KOPT-K1 (cell line): ENCODE measurements at regions not wholly inside any gene's neighbourhood (a gene's known extent, or its start where the extent isn't known, plus 50 kb on each side); places are given as distances from the start of the nearest gene placed in this dataset.
"Not testable (repeated sequence)": the region's sequence is repeated elsewhere in the genome, so short reads cannot be mapped to it uniquely, and the experiment has no call there.

Experiments used
- H3K27ac ChIP-seq: fragments of 200-600 bp; sonication (generic); 2 replicates; pipeline ENCODE4 v1.5.1; 2016; ENCODE audit warnings: antibody characterized with exemption, mild to moderate bottlenecking, low read depth, low read length; ENCODE audit not compliant: poor library complexity, severe bottlenecking
- H3K36me3 ChIP-seq: fragments of 200-600 bp; sonication (generic); 2 replicates; pipeline ENCODE4 v1.5.1; 2017; ENCODE audit warnings: antibody characterized with exemption, mild to moderate bottlenecking, low read length, moderate library complexity; ENCODE audit not compliant: insufficient read depth
- H3K9me3 ChIP-seq: fragments of 200-600 bp; sonication (generic); 2 replicates; pipeline ENCODE4 v1.5.1; 2017; ENCODE audit warnings: antibody characterized with exemption, low read length, mild to moderate bottlenecking; ENCODE audit not compliant: insufficient read depth, poor library complexity, severe bottlenecking

DNA sequence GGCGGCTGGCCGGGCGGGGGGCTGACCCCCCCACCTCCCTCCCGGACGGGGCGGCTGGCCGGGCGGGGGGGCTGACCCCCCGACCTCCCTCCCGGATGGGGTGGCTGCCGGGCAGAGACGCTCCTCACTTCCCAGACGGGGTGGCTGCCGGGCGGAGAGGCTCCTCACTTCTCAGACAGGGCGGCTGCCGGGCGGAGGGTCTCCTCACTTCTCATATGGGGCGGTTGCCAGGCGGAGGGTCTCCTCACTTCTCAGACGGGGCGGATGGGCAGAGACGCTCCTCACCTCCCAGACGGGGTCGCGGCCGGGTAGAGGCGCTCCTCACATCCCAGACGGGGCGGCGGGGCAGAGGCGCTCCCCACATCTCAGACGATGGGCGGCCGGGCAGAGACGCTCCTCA, 1025.2 kb upstream of the SEMA6A start:
- H3K9me3 ChIP-seq, H3K36me3 ChIP-seq: not testable (repeated sequence)

DNA sequence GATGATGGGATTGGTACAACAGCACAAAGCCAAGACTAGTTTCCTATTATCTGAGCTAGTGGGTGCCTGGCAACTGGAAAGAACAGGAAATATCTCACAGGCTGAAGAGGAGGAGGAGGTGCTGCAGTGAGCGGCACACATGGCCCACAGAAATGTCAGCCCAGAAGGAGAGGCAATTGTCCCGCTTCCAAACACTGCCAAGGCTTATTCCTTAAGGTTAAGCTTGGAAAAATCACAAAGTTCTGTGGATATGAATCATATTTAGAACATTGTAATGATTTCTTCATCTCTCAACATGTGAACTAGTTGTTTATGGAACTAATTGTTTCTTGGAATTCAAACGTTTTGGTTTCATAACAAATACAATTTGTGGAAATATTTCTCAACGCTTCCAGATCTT, 1019.5 kb upstream of the SEMA6A start:
- H3K9me3 ChIP-seq, result no peaks in the 10 kb centered on the region
- H3K27ac ChIP-seq, result no peak overlapping the region
- no peaks in the 10 kb centered on the region for H3K36me3 ChIP-seq

More for the DNA sequence above, 1025.2 kb upstream of the SEMA6A start:
- H3K27ac ChIP-seq, result not testable (repeated sequence)

DNA sequence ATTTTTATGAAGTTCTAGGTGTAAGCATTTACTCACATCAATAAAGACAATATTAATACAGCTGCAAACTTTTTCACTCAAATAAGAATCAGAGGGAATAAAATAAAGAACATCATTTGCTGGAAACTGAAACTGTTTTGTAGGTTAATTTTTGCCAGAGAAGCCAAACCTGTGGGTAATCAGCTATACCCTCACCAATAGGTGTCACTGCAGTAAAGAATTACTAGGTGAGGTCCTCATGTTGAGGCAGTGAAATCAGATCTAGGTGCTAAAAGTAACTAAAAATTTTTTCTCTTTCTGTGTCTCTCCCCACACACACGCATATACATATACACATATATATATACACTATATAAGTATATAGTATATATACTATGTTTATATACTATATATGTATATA, 1016.3 kb upstream of the SEMA6A start:
- no peaks in the 10 kb centered on the region for H3K36me3 ChIP-seq
- H3K9me3 ChIP-seq, result no peaks in the 10 kb centered on the region
- no peak overlapping the region for H3K27ac ChIP-seq

GRCh38 chr5:117588611-117589010, 1014.0 kb upstream of the SEMA6A start:
- Histone ChIP-seq H3K9me3 (no peaks in the 10 kb centered on the region), H3K36me3 (no peaks in the 10 kb centered on the region), H3K27ac (no peak overlapping the region)

DNA sequence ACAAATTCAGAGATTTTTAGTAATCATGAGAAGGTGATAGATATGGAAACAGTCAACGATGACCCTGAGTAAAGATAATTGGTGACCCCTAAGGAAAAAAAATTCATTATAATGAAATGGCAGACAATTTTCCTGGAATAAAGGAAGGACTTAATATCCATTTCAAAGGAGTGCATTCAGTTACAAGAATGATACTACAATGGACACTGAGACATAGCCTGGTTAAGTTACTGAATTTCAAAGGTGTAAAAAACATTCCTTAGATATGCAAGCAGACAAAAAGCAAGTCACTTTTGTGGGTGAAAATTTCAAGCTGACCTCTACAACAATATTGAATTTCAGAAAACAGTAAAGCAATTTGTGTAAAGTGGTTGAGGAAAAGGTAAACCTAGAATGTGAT, 1012.5 kb upstream of the SEMA6A start:
- H3K27ac ChIP-seq, result no peak overlapping the region
- no peaks in the 10 kb centered on the region for H3K9me3 ChIP-seq
- no peaks in the 10 kb centered on the region for H3K36me3 ChIP-seq

DNA sequence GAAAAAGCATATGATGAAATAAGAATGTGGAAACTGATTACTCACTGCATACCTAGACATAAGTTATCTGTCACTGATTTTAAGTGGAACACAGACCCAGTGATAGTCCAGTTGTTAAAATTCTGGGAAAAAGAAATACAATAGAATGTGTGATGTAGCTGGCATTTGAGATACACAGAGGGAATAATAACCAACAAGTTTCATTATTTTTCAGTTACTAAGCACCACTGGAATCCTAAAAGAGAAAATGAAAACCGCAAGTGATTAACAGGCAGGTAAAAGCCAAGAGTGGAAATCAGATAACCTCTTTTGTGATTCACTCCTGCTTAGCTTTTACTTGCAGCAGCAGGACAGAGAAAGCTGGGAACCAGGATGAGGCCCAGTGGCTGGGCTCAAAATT, 994.0 kb upstream of the SEMA6A start:
- H3K36me3 ChIP-seq, result no peaks in the 10 kb centered on the region
- H3K9me3 ChIP-seq, result no peaks in the 10 kb centered on the region
- H3K27ac ChIP-seq, result no peak overlapping the region

GRCh38 chr5:117568126-117568525, 993.5 kb upstream of the SEMA6A start:
- Histone ChIP-seq H3K27ac (no peak overlapping the region), H3K36me3 (no peaks in the 10 kb centered on the region), H3K9me3 (no peaks in the 10 kb centered on the region)

- Histone ChIP-seq H3K27ac (no peak overlapping the region), H3K36me3 (no peaks in the 10 kb centered on the region), H3K9me3 (no peaks in the 10 kb centered on the region)
These were observed 988.0 kb upstream of the SEMA6A start for GRCh38 chr5:117562647-117563046.

DNA sequence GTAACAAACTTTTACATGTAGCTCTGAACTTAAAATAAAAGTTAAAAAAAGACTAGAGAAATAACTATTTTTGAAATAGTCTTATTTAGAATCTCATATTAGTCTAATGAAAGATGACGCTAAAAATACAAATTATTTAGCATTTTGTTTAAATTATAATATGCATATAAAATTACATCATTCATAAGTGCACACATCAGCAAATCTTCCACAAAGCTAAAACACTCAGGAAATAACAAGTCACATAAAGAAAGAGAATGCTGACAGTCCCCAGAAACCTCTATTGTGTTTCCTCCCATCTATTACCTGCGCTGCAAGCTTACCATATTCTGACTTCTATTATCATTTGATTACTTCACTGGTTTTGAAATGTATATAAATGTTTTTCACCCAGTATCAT, 986.9 kb upstream of the SEMA6A start:
- Histone ChIP-seq H3K36me3 (no peaks in the 10 kb centered on the region), H3K9me3 (no peaks in the 10 kb centered on the region), H3K27ac (no peak overlapping the region)

DNA sequence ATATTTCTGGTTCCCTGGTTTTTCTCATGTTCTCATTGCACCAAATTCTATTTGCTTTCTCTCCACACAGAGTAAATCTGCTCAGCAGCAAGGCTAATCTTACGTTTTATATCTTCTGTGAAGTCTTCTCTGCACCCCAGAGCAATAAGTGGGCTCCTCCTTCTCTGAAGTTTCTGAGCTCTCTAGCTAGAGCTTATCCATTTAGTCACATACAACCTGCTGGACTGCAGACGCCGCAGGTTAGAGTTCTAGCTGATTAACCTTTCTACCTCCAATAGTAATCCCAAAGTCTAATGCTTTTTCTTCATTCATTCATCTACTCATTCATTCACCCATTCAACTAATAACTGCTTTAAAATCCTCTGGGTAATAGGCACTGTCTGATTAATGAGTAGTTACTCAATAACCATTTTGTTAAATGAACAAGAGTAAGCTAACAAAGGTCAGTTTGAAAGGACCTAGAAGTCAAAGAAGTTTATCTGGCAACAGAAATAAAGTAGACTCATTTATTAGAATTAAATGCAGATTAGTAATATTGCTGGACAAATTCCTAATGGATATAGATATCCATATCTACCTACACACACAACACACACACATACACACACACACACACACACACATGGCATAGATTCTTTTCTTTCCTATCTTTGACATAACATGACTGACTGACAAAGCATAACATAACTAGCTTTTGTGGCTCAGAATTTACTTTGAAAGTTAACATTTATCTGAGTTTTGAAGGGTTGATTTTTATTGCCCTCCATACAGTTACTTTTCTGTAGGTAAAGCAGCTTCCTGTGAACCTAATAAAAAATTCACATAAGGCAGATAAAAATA, 984.6 kb upstream of the SEMA6A start:
- H3K9me3 ChIP-seq, result no peaks in the 10 kb centered on the region
- H3K36me3 ChIP-seq, result no peaks in the 10 kb centered on the region
- H3K27ac ChIP-seq, result no peak overlapping the region

GRCh38 chr5:117551236-117551635, 976.6 kb upstream of the SEMA6A start:
- H3K36me3 ChIP-seq, result no peaks in the 10 kb centered on the region

DNA sequence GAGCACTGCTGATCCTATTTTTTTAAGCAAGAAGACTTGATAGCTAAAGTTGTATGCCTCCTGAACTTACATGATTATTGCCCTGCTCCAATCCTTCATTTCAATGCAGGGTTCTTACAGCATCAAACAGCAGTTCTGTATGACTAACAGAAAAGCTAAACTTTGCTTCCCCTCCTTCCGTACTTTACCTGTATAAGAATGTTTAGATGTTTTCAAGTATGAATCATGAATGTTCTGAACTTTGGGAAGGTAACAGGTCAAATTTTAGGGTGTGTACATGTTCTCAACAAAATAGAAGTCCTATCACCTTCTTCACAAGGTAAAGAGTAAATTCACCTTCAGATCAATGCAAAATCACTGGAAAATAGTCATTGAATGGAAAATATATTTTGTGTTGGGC, 972.6 kb upstream of the SEMA6A start:
- no peaks in the 10 kb centered on the region for H3K36me3 ChIP-seq
- no peak overlapping the region for H3K27ac ChIP-seq
- no peaks in the 10 kb centered on the region for H3K9me3 ChIP-seq

More at GRCh38 chr5:117551236-117551635, 976.6 kb upstream of the SEMA6A start:
- Histone ChIP-seq H3K27ac (no peak overlapping the region), H3K9me3 (no peaks in the 10 kb centered on the region)

- Histone ChIP-seq H3K27ac (no peak overlapping the region), H3K9me3 (no peaks in the 10 kb centered on the region), H3K36me3 (no peaks in the 10 kb centered on the region)
These were observed 965.1 kb upstream of the SEMA6A start for GRCh38 chr5:117539692-117540091.

GRCh38 chr5:117533792-117534191, 959.2 kb upstream of the SEMA6A start:
- H3K9me3 ChIP-seq, result no peaks in the 10 kb centered on the region
- no peaks in the 10 kb centered on the region for H3K36me3 ChIP-seq
- H3K27ac ChIP-seq, result no peak overlapping the region

- H3K27ac ChIP-seq, H3K36me3 ChIP-seq, H3K9me3 ChIP-seq: not testable (repeated sequence)
These were observed 958.5 kb upstream of the SEMA6A start for GRCh38 chr5:117533051-117533670.

DNA sequence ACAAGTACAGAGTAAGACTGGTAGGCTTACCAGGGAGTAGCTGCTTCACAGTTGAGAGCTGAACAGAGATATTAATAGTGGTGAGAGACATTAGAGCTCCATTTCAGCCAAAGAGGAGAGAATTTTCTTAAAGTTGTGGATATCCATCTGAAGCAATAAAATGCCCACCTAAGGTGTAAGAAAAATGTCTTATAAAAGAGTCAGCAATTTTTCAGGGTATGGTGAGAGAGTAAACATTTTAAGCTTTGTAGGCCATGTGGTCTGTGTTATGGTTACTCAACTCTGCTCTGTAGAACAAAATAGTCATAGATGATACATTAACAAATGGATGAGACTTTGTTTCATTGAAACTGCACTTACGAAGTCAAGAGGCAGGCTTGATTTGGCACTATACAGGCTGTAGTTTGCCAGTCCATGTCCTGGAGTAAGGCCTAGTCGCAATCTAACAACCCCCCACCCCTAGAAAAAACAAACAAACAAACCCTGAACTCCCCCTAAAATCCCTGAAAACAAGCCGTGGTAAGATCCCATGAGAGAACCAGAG, 945.4 kb upstream of the SEMA6A start:
- no peaks in the 10 kb centered on the region for H3K9me3 ChIP-seq
- no peak overlapping the region for H3K27ac ChIP-seq
- no peaks in the 10 kb centered on the region for H3K36me3 ChIP-seq
